KBM-7 (cell line): ENCODE measurements at regions not wholly inside any gene's neighbourhood (a gene's known extent, or its start where the extent isn't known, plus 50 kb on each side); places are given as distances from the start of the nearest gene placed in this dataset.

ENCODE experiments used
- DNase-seq: peaks from one replicate; pipeline ENCODE4 v3.0.0-alpha.2; 2015
- in situ Hi-C: fragments of 300-500 bp; cut with MboI; formaldehyde crosslinking; loops from 2 replicates; pipeline ENCODE4 v1.14.3; 2020; ENCODE audit warnings: low sequenced_read_pairs, low pct_unique_long_range_greater_than_20kb, mixed read lengths

DNA sequence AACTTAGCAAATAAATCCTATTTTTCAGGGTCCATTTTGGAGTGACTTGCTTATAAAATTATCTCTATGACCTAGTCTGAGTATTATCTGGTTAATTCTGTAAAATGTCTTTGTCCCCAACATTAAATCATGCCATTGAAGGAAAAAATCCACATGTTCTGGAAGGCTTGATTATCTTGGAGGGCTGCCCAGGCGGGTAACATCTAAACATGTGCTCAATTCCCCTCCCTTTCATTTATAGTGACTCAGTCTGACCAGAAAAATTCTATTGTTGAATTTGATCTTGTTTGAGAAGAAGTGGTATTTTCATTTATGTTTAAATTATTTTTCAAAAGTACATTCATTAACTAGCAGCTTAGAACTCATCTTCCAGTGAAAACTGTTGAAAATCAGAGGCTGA, 55.4 kb upstream of the SLC10A7 start:
- DNase-seq: no peak
- in situ Hi-C loops: no loop called here

DNA sequence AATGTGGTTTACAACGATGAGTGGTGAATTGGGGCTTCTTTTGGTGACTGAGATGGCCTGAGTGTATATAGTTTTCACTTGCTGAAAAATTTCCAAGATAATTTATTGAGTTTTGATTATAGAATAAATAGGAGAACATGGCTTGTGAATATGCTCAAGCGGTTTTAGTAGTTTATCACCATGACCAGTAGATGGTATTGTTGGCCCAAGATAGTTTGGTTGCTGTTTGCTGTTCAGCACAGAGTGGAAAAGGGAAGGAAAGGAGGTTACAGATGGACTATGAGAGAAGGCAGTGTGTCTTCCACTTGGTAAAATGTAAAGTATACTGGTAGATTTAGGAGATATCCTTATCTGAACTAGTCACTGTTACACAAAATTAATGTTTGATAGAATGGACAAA, 55.8 kb upstream of the POU4F2 start:
- DNase-seq: peak; percentile 33
- in situ Hi-C loops: no loop called here

DNA sequence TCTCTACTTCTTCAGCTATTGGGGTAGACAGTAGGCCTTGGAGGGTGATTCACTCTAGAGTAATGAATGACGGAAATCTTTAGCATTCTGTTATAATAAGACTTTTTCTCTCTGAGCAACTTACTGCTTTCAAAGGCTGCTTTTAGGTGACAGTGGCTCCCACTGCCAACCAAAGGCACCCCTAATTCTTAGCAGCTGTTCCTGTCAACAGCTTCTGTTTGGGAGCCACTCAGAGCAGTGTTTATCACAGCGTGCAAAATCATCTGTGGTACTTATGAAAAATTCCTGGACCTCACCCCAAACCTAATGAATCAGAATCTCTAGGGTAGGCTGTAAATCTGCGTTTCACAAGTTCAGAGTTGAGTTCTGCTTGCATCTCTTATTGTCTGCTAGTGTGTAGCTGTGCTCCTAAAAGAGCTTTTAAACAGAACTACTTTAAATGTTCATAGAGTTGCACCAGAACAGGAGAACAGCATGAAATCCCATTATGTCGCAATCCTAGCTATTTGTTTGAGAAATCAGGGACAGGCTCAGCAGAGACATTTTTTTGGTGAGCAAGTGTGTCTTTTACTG, 52.8 kb upstream of the POU4F2 start:
- peak; percentile 16 for DNase-seq
- in situ Hi-C loops: no loop called here
